NCI-H187 treated with DMSO at 0.1 percent for 48 hours (cell line): ENCODE measurements at regions not wholly inside any gene's neighbourhood (a gene's known extent, or its start where the extent isn't known, plus 50 kb on each side); places are given as distances from the start of the nearest gene placed in this dataset.
"Not testable (repeated sequence)": the region's sequence is repeated elsewhere in the genome, so short reads cannot be mapped to it uniquely, and the experiment has no call there.

Source experiments
- DNase-seq: peaks from one replicate; lab custom pipeline; 2025; lab: John Stamatoyannopoulos, UW

GRCh38 chr1:58936973-58937372 lies 153.1 kb upstream of the JUN start:
- DNase-seq = no peak

- no peak for DNase-seq
These were observed 155.3 kb upstream of the JUN start for GRCh38 chr1:58939146-58939545.

GRCh38 chr1:58939666-58940370 lies 156.0 kb upstream of the JUN start:
- DNase-seq = no peak

- no peak for DNase-seq
These were observed 157.8 kb upstream of the JUN start for GRCh38 chr1:58941471-58942289.

DNA sequence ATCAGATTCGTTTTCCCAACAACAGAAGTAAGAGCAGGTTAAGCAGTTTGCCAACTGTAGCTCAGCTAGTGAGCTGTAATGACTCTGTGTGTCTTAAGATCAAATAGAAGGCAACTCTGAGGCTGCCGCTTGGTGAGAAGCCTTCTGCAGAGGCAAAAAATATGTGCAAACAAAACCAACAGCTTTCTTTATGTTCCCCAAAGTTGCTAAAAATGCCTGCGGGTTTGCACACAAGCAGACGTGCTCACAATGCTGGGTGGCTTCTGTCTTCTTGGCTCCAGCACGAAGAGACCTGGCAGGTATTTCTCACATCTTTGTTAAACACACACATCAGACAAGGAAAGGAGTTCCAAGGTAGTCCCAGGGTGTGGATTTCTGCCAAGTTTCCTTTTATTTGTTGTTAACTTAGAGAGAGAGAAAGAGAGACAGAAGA lies 158.9 kb upstream of the JUN start:
- DNase-seq = no peak

- DNase-seq = no peak
These were observed 159.9 kb upstream of the JUN start for GRCh38 chr1:58943776-58944175.

- DNase-seq = no peak
These were observed 160.6 kb upstream of the JUN start for GRCh38 chr1:58944439-58944838.

DNA sequence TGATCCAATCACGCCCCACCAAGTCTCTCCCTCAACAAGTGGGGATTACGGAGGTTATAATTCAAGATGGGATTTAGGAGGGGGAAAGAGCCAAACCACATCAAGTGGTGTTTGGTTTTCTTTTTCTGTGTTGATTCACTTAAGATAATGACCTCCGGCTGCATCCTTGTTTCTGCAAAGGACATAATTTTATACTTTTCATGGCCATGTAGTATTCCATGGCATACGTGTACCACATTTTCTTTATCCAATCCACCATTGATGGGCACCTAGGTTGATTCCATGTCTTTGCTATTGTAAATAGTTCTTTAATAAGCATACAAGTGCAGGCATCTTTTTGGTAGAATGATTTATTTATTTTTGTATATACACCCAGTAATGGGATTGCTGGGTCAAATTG lies 162.5 kb upstream of the JUN start:
- DNase-seq = no peak

GRCh38 chr1:58948671-58949070 lies 164.8 kb upstream of the JUN start:
- DNase-seq = no peak

GRCh38 chr1:58949551-58950220 lies 165.8 kb upstream of the JUN start:
- DNase-seq = no peak

DNA sequence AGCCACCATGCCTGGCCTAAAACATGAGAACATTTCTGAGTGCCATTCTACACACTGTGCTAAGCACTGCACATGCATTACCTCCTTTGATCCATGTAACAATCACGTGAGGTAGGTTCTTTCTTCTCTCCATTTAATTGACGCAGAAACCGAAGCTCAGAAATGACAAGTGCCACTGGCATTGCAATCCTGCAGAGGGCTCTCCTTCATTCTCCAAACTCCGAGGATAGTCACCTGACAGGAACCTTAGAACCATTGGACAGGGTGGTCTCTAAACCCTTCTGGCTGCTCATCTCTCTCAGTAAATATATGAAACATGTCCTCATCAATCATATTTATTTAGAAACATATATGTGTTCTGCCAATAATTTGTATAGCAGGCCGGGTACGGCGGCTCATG lies 167.1 kb upstream of the JUN start:
- DNase-seq = no peak

DNA sequence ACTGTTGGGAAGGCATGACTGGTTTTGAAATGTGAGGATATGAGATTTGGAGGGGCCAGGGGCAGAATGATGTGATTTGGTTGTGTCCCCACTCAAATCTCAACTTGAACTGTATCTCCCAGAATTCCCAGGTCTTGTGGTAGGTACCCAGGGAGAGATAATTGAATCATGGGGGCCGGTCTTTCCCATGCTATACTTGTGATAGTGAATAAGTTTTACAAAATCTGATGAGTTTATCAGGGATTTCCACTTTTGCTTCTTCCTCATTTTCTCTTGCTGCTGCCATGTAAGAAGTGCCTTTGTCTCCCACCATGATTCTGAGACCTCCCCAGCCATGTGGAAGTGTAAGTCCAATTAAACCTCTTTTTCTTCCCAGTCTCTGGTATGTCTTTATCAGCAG lies 170.1 kb upstream of the JUN start:
- DNase-seq = not testable (repeated sequence)

DNA sequence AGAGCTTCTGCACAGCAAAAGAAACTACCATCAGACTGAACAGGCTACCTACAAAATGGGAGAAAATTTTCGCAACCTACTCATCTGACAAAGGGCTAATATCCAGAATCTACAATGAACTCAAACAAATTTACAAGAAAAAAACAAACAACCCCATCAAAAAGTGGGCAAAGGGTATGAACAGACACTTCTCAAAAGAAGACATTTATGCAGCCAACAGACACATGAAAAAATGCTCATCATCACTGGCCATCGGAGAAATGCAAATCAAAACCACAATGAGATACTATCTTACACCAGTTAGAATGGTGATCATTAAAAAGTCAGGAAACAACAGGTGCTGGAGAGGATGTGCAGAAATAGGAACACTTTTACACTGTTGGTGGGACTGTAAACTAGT lies 179.4 kb upstream of the JUN start:
- not testable (repeated sequence) for DNase-seq

DNA sequence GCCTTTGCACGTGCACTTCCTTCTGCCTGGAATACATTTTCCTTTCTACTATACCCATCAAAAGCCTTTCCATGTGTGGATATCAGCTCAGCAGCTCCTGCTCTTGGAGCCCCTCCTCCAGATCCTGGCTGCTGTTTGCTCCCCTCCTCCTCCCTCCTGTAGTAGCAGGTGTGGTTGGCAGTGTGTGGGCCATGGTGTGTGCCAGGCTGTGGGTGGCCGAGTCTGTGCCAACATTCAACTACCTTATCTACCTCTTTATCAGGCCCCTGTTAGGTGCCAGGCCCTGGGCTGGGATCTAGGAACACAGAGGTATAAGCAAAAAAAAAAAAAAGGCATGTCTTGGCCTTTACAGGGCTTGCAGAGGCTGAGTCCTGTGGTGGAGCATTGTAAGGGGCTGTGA lies 180.6 kb upstream of the JUN start:
- DNase-seq = no peak

GRCh38 chr1:58964880-58965279 lies 181.0 kb upstream of the JUN start:
- no peak for DNase-seq

GRCh38 chr1:58966103-58966916 lies 182.5 kb upstream of the JUN start:
- no peak for DNase-seq

GRCh38 chr1:58966917-58967740 lies 183.3 kb upstream of the JUN start:
- DNase-seq = no peak

DNA sequence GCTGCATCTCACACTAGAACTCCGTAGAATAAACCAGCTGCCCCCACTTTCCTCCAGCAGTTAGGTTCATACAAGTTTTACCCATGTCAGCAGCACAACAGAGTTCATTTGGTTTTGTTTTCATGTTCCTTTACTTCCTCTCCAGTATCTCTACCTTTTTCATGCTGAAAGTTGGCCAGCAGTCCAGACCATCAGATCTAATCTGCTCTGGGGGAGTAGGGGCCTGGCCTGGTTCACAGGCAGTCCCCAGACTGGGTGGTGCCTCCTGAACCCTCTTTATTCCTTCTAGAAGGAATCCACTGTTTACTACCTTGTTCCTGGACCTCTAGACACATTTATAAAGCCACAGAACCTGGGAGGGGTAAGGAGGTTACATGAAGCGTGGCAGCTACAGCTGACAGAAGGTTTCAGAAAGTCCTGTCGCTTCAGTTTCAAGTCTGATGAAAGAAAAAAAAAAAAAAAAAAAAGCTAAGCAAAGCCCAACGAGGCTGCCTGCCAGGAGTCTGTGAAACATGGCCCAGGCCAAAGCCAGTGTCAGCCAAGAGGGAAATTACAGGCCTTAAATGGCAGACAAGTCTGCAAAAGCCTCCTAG lies 184.6 kb upstream of the JUN start:
- DNase-seq = no peak

GRCh38 chr1:58969176-58969575 lies 185.3 kb upstream of the JUN start:
- DNase-seq = not testable (repeated sequence)

- no peak for DNase-seq
These were observed 187.8 kb upstream of the JUN start for GRCh38 chr1:58971629-58972140.

DNA sequence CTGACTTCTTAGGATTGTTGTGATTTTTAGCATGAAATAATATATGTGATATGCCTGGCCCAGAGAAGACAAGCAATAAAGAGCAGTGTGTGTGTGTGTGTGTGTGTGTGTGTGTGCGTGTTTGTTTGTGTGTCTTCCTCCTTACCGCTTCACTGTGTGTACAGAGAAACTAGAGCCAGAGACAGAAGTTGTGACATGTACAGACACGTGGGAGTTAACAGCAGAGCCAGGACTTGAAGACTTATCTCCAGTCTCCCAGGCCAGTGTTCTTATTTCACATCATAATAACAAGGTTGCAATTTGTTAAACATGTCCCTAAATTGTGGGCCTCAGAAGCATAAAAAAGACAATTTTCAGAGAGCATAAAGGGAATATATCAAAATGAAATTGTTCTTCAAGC lies 192.0 kb upstream of the JUN start:
- no peak for DNase-seq
